ENCODE measurements at regions not wholly inside any gene's neighbourhood (a gene's known extent, or its start where the extent isn't known, plus 50 kb on each side); places are given as distances from the start of the nearest gene placed in this dataset.

DNA sequence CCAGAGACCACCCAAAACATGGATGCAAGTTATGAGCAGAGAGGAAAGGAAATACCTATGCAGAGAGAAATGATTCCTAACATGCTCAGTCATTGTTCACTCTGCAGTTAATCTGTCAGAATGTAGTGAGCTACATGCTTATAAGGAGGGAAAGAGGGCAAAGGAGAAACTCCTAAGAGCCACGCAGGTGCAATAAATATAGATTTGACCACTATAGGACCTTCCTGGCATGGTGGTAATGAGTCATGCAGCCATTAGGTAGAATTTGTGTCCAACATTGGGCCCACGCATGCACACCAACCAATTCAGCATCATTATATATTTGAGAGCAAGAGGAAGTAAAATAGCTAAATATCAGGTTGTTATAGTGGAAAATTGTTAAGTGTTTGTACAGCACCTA is 699.9 kb downstream of the DSC3 start:
- TF ChIP-seq GATA2 (IDR thresholded peaks at IDR 0.05; ENCODE audit: low read depth, low read length) (no peak), GATA3 (IDR thresholded peaks at IDR 0.05; ENCODE audit: low read depth, low read length) (no peak)

Measured in SH-SY5Y (cell line).